HUDEP-2 (cell line): ENCODE measurements at regions not wholly inside any gene's neighbourhood (a gene's known extent, or its start where the extent isn't known, plus 50 kb on each side); places are given as distances from the start of the nearest gene placed in this dataset.
"Not testable (repeated sequence)": the region's sequence is repeated elsewhere in the genome, so short reads cannot be mapped to it uniquely, and the experiment has no call there.

Experiments
- DNase-seq, 76 experiments: peaks; one replicate each; lab custom pipeline; 2025; ENCODE audit not compliant: unreplicated experiment in 76 of 76; lab: John Stamatoyannopoulos, UW

- peak in 4 of 76 experiments; percentile 1 to 34 (median 20) for DNase-seq
Observed at GRCh38 chr3:153221748-153222162, 59.7 kb downstream of the RAP2B start.

GRCh38 chr3:153226877-153227276 lies 64.9 kb downstream of the RAP2B start:
- not testable (repeated sequence) for DNase-seq

GRCh38 chr3:153230427-153230826 lies 68.4 kb downstream of the RAP2B start:
- not testable (repeated sequence) for DNase-seq

- not testable (repeated sequence) for DNase-seq
Observed at GRCh38 chr3:153231245-153231644, 69.2 kb downstream of the RAP2B start.

GRCh38 chr3:153232050-153232752 lies 70.2 kb downstream of the RAP2B start:
- DNase-seq: not testable (repeated sequence)

GRCh38 chr3:153232851-153233271 lies 70.8 kb downstream of the RAP2B start:
- DNase-seq: no peak

GRCh38 chr3:153233986-153234385 lies 72.0 kb downstream of the RAP2B start:
- no peak for DNase-seq

- no peak for DNase-seq
Observed at GRCh38 chr3:153242896-153243295, 80.9 kb downstream of the RAP2B start.

- no peak for DNase-seq
Observed at GRCh38 chr3:153244961-153245360, 82.9 kb downstream of the RAP2B start.

GRCh38 chr3:153245661-153246060 lies 83.6 kb downstream of the RAP2B start:
- no peak for DNase-seq

- no peak for DNase-seq
Observed at GRCh38 chr3:153246331-153246730, 84.3 kb downstream of the RAP2B start.

- DNase-seq: no peak
Observed at GRCh38 chr3:153246806-153247205, 84.8 kb downstream of the RAP2B start.

GRCh38 chr3:153247331-153248330 lies 85.6 kb downstream of the RAP2B start:
- no peak for DNase-seq

- not testable (repeated sequence) for DNase-seq
Observed at GRCh38 chr3:153248835-153249234, 86.8 kb downstream of the RAP2B start.

- no peak for DNase-seq
Observed at GRCh38 chr3:153249906-153250305, 87.9 kb downstream of the RAP2B start.

GRCh38 chr3:153250446-153250845 lies 88.4 kb downstream of the RAP2B start:
- no peak for DNase-seq

- DNase-seq: no peak
Observed at GRCh38 chr3:153252963-153253362, 90.9 kb downstream of the RAP2B start.

GRCh38 chr3:153254361-153254760 lies 92.3 kb downstream of the RAP2B start:
- DNase-seq: no peak

GRCh38 chr3:153257673-153258351 lies 95.8 kb downstream of the RAP2B start:
- DNase-seq: no peak

- DNase-seq: no peak
Observed at GRCh38 chr3:153259956-153260355, 97.9 kb downstream of the RAP2B start.

GRCh38 chr3:153260681-153261080 lies 98.7 kb downstream of the RAP2B start:
- no peak for DNase-seq
